GM18508 (cell line): ENCODE measurements at regions not wholly inside any gene's neighbourhood (a gene's known extent, or its start where the extent isn't known, plus 50 kb on each side); places are given as distances from the start of the nearest gene placed in this dataset.
A peak's percentile ranks its signal among the peaks of the same experiment; 100 is the strongest.
"Not testable (repeated sequence)": the region's sequence is repeated elsewhere in the genome, so short reads cannot be mapped to it uniquely, and the experiment has no call there.

Experiments
- ATAC-seq: cut with Tn5 transposase; IDR thresholded peaks from one replicate; pipeline ENCODE4 v1.9.1; 2021; ENCODE audit warnings: moderate number of reproducible peaks; ENCODE audit not compliant: insufficient read depth, unreplicated experiment

GRCh38 chrX:129361576-129361975 is 161.7 kb downstream of the SMARCA1 start:
- ATAC-seq: no peak

- peak; percentile 84 for ATAC-seq
Measured at GRCh38 chrX:129360175-129360574, 163.1 kb downstream of the SMARCA1 start.

- no peak for ATAC-seq
Measured at GRCh38 chrX:129359269-129359668, 164.0 kb downstream of the SMARCA1 start.

GRCh38 chrX:129357428-129357827 is 165.9 kb downstream of the SMARCA1 start:
- not testable (repeated sequence) for ATAC-seq

- ATAC-seq: no peak
Measured at GRCh38 chrX:129347291-129347690, 176.0 kb downstream of the SMARCA1 start.

- no peak for ATAC-seq
Measured at GRCh38 chrX:129346574-129346973, 176.7 kb downstream of the SMARCA1 start.

- not testable (repeated sequence) for ATAC-seq
Measured at GRCh38 chrX:129337264-129337663, 186.0 kb downstream of the SMARCA1 start.

- no peak for ATAC-seq
Measured at GRCh38 chrX:129323115-129323514, 200.2 kb downstream of the SMARCA1 start.

- ATAC-seq: no peak
Measured at GRCh38 chrX:129318375-129318774, 204.9 kb downstream of the SMARCA1 start.

GRCh38 chrX:129316461-129316860 is 206.8 kb downstream of the SMARCA1 start:
- ATAC-seq: no peak

GRCh38 chrX:129310000-129310399 is 213.3 kb downstream of the SMARCA1 start:
- no peak for ATAC-seq

- ATAC-seq: no peak
Measured at GRCh38 chrX:129262912-129263311, 260.4 kb downstream of the SMARCA1 start.

GRCh38 chrX:129255516-129255915 is 267.8 kb downstream of the SMARCA1 start:
- not testable (repeated sequence) for ATAC-seq

GRCh38 chrX:129249563-129249962 is 273.7 kb downstream of the SMARCA1 start:
- ATAC-seq: no peak

- ATAC-seq: no peak
Measured at GRCh38 chrX:129247642-129248041, 275.6 kb downstream of the SMARCA1 start.

- ATAC-seq: no peak
Measured at GRCh38 chrX:129239371-129239770, 283.9 kb downstream of the SMARCA1 start.

GRCh38 chrX:129238011-129238410 is 285.3 kb downstream of the SMARCA1 start:
- ATAC-seq: no peak

- no peak for ATAC-seq
Measured at GRCh38 chrX:129235903-129236302, 287.4 kb downstream of the SMARCA1 start.

GRCh38 chrX:129233786-129234185 is 289.5 kb downstream of the SMARCA1 start:
- no peak for ATAC-seq

- no peak for ATAC-seq
Measured at GRCh38 chrX:129230850-129231512, 292.3 kb downstream of the SMARCA1 start.

GRCh38 chrX:129230168-129230567 is 293.1 kb downstream of the SMARCA1 start:
- no peak for ATAC-seq

GRCh38 chrX:129227366-129227765 is 295.9 kb downstream of the SMARCA1 start:
- no peak for ATAC-seq
